GM21619 (cell line): ENCODE measurements at regions not wholly inside any gene's neighbourhood (a gene's known extent, or its start where the extent isn't known, plus 50 kb on each side); places are given as distances from the start of the nearest gene placed in this dataset.

Source experiments
- ATAC-seq: cut with Tn5 transposase; IDR thresholded peaks from one replicate; pipeline ENCODE4 v1.9.1; 2021; ENCODE audit not compliant: unreplicated experiment

- ATAC-seq: no peak
Measured at GRCh38 chr14:22513066-22513812, 75.8 kb downstream of the DAD1 start.

- ATAC-seq: no peak
Measured at GRCh38 chr14:22512106-22512814, 76.8 kb downstream of the DAD1 start.

- no peak for ATAC-seq
Measured at GRCh38 chr14:22510527-22511110, 78.4 kb downstream of the DAD1 start.

GRCh38 chr14:22509751-22510300 lies 79.2 kb downstream of the DAD1 start:
- ATAC-seq: no peak

- ATAC-seq: no peak
Measured at GRCh38 chr14:22509036-22509709, 79.9 kb downstream of the DAD1 start.

GRCh38 chr14:22508662-22509035 lies 80.4 kb downstream of the DAD1 start:
- no peak for ATAC-seq

GRCh38 chr14:22508150-22508457 lies 80.9 kb downstream of the DAD1 start:
- ATAC-seq: no peak

- ATAC-seq: no peak
Measured at GRCh38 chr14:22506778-22507351, 82.2 kb downstream of the DAD1 start.

- ATAC-seq: no peak
Measured at GRCh38 chr14:22506378-22506710, 82.7 kb downstream of the DAD1 start.

- ATAC-seq: no peak
Measured at GRCh38 chr14:22505697-22506377, 83.2 kb downstream of the DAD1 start.

GRCh38 chr14:22505309-22505696 lies 83.7 kb downstream of the DAD1 start:
- ATAC-seq: no peak

- no peak for ATAC-seq
Measured at GRCh38 chr14:22502551-22502950, 86.5 kb downstream of the DAD1 start.

- ATAC-seq: no peak
Measured at GRCh38 chr14:22502007-22502406, 87.0 kb downstream of the DAD1 start.

GRCh38 chr14:22500954-22501726 lies 87.9 kb downstream of the DAD1 start:
- no peak for ATAC-seq

- no peak for ATAC-seq
Measured at GRCh38 chr14:22500525-22500924, 88.5 kb downstream of the DAD1 start.

GRCh38 chr14:22497671-22498093 lies 91.3 kb downstream of the DAD1 start:
- no peak for ATAC-seq

- no peak for ATAC-seq
Measured at GRCh38 chr14:22497144-22497423, 91.9 kb downstream of the DAD1 start.

GRCh38 chr14:22494486-22495135 lies 94.4 kb downstream of the DAD1 start:
- no peak for ATAC-seq

GRCh38 chr14:22493753-22494152 lies 95.3 kb downstream of the DAD1 start:
- ATAC-seq: no peak
